ACHN (cell line): ENCODE measurements at regions not wholly inside any gene's neighbourhood (a gene's known extent, or its start where the extent isn't known, plus 50 kb on each side); places are given as distances from the start of the nearest gene placed in this dataset.

Source experiments
- DNase-seq: peaks from one replicate; pipeline ENCODE4 v3.0.0-alpha.2; 2015
- in situ Hi-C: cut with HindIII; loops from 2 replicates; pipeline ENCODE4 v1.10.0; 2017; ENCODE audit warnings: low sequenced_read_pairs, low pct_ligation_motif_present, low pct_unique_long_range_greater_than_20kb

- DNase-seq: no peak
- in situ Hi-C loops: no loop called here
Measured at GRCh38 chrX:151476604-151477303, 79.7 kb downstream of the VMA21 start.

- DNase-seq: no peak
- in situ Hi-C loops: no loop called here
Measured at GRCh38 chrX:151478058-151478457, 81.1 kb downstream of the VMA21 start.

- in situ Hi-C loops: no loop called here
- DNase-seq: peak; percentile 12
Measured at GRCh38 chrX:151488677-151489076, 74.8 kb upstream of the PASD1 start.

GRCh38 chrX:151505796-151506195 is 57.7 kb upstream of the PASD1 start:
- peak; percentile 22 for DNase-seq
- in situ Hi-C loops: no loop called here

- no peak for DNase-seq
- in situ Hi-C loops: no loop called here
Measured at GRCh38 chrX:151510203-151510602, 53.3 kb upstream of the PASD1 start.

GRCh38 chrX:151513472-151513871 is 50.0 kb upstream of the PASD1 start:
- DNase-seq: no peak
- in situ Hi-C loops: no loop called here
